Stimulated activated CD4-positive, alpha-beta T cell treated with anti-CD3 and anti-CD28 coated beads, Interleukin-2, amount 100 ng/mL, for 4 hours (primary cell): ENCODE measurements at regions not wholly inside any gene's neighbourhood (a gene's known extent, or its start where the extent isn't known, plus 50 kb on each side); places are given as distances from the start of the nearest gene placed in this dataset.

ENCODE experiments used
- DNase-seq: peaks from one replicate; pipeline ENCODE4 v3.0.0-alpha.2; 2020; ENCODE audit warnings: low read depth

DNA sequence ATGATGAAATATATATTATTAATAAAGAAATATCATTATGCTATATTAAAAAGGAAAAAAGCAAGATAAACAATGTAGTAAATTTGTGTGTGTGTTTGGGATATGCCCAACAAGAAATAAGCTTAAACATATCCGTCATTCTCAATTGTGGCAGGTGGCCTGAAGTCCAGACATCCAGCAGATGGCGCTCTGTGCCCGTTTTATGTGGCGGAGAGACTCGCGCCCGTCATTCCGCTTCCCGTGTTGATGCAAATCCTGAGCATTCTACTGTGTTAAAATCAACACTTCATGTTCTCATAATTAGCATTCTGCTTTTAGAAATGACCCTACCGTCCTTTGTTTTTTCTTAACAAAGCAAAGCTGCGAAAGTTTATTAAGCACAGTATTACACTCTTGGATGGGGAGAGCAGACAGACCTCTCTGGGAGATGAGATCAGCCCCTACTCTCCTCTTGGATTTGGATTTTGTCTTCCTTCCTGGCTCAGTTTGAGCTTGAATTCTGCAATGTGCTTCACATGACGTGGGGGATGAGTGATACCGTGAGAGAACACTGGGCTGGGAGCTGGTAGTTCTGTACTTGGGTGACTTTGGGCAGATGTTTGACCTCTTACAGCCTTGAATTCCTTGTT, 125.8 kb downstream of the MCHR2 start:
- DNase-seq = peak; percentile 47
